Activated CD4-positive, alpha-beta T cell treated with anti-CD3 and anti-CD28 coated beads, Interleukin-2, amount 50 U/mL, for 24 hours (primary cell): ENCODE measurements at regions not wholly inside any gene's neighbourhood (a gene's known extent, or its start where the extent isn't known, plus 50 kb on each side); places are given as distances from the start of the nearest gene placed in this dataset.
"Not testable (repeated sequence)": the region's sequence is repeated elsewhere in the genome, so short reads cannot be mapped to it uniquely, and the experiment has no call there.

ENCODE experiments used
- DNase-seq, 2 donors: peaks; one replicate each; pipeline ENCODE4 v3.0.0-alpha.2; 2020; ENCODE audit warnings: low read depth in 1 of 2, low spot score in 1 of 2

GRCh38 chr1:30083800-30084464 is 639.5 kb downstream of the MATN1 start:
- no peak for DNase-seq

GRCh38 chr1:30081379-30082102 is 641.8 kb downstream of the MATN1 start:
- DNase-seq = no peak

DNA sequence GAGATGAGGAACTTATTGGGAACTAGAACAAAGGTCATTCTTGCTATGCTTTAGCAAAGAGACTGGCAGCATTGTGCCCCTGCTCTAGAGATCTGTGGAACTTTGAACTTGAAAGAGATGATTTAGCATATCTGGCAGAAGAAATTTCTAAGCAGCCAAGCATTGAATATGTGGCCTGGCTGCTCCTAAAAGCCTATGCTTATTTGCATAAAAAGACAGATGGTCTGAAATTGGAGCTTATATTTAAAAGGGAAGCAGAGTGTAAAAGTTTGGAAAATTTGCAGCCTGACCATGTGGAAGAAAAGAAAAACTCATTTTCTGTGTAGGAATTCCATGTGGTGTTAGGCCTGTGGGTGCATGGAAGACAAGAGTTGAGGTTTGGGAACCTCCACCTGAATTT is 647.5 kb downstream of the MATN1 start:
- DNase-seq = not testable (repeated sequence)

- DNase-seq = no peak
Measured at GRCh38 chr1:30068787-30069472, 654.5 kb downstream of the MATN1 start.

DNA sequence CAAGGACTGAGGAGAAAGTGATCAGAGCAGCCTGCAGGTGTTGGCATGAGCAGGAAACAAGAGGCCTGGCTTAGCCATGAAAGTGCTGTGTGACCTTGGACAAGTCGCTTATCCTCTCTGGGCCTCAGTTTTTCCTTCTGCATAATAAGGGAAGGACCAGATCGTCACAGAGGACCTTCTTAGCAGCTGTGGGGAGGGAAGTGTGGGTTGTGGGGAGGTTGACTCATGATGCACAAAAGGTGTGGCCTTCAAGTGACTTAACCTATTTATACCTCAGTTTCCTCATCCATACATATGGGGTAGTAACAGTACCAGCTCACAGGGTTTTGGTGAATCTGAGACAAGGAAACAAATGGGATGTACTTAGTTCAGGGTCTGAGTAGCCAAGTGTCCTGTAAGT is 658.8 kb downstream of the MATN1 start:
- DNase-seq = no peak

DNA sequence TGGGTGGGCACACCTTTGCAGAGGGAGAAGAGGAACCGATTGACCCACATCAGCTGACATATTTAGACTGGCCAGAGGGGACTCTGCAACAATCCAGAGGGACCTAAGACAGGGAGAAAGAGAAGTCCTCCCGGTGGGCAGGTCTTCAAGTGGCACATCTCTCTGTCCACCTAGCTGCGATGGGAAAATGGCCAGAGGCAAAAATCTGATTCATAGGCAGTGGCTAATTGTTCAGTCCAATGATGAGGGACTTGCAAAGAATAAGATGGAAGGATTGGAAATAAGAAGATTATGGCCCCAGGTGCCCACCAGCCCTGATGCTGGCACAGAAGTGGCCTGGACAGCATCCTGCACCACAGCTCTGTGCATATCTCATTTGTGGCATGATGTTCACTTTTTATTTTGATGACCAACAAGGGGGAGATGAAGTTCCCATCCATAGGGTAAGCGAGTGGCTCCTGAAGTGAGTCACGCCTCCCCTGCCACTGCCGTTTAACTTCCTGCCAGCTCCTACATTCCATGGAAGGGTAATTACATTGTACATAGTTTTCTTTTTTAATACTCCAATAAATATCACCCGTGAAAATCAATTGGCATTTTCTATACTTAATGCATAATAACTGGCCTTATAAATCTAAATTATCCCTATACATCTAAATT is 659.6 kb downstream of the MATN1 start:
- DNase-seq = no peak

- no peak for DNase-seq
Measured at GRCh38 chr1:30061292-30062220, 661.8 kb downstream of the MATN1 start.

- no peak for DNase-seq
Measured at GRCh38 chr1:30060738-30061137, 662.6 kb downstream of the MATN1 start.

- DNase-seq = no peak
Measured at GRCh38 chr1:30058970-30059369, 664.4 kb downstream of the MATN1 start.

DNA sequence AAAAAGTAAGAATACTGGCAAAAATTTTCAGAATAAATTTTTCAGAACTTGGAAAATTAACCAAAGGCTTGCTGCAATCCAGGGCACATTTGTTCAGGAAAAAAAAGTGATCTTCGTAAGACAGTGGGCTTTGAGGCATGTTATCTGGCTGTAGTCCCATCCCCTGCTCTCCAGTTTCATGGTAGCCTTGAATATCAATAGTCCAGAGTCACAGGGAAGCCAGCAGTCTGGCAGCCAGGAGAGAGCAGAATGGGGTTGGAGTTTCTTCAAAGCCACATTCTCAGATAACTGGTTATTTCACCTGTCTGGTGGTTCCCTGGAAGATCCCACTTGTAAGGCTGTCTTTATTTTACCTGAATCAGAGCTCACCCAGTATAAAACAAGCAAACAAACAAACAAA is 669.3 kb downstream of the MATN1 start:
- DNase-seq = no peak

DNA sequence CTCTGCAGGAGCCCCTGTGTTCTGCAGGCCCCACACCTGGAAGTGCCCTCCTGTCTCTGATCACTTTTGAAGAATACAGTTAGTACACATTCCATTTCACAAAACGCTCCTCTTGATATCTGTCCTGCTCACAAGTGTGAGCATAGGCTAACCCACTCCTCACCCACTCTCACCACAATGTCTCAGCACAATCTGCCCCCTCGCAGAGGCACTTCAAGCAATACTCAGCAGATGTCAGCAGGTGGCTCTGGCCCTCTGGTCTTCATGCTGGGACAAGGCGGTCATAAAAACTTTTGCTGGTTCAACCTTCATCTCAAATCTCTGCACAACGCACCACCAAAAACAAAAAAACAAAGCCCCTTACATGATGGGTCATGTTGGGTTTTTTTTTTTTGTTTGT is 671.2 kb downstream of the MATN1 start:
- no peak for DNase-seq

- no peak for DNase-seq
Measured at GRCh38 chr1:30051777-30052176, 671.6 kb downstream of the MATN1 start.

GRCh38 chr1:30049748-30050296 is 673.6 kb downstream of the MATN1 start:
- no peak for DNase-seq

DNA sequence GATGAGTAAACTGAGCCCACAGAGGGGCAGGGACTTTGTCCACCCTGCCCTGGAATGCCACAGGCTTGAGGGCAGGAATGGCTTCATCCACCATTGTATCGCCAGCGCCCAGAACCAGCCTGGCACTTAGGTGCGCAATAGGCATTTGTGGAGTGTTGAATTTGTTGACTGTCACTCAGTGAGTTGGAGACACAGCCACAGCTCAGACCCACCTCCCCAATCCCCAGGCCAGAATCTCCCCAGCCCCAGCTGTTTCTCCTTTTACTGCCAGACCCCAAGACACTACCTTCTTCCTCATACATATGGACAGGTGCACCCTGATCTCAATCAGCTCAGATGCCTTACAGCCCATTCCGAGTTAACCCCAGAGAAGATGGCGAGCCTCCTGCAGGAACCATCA is 674.5 kb downstream of the MATN1 start:
- DNase-seq = no peak

- DNase-seq = no peak
Measured at GRCh38 chr1:30047576-30047975, 675.8 kb downstream of the MATN1 start.

- DNase-seq = no peak
Measured at GRCh38 chr1:30046751-30047150, 676.6 kb downstream of the MATN1 start.

DNA sequence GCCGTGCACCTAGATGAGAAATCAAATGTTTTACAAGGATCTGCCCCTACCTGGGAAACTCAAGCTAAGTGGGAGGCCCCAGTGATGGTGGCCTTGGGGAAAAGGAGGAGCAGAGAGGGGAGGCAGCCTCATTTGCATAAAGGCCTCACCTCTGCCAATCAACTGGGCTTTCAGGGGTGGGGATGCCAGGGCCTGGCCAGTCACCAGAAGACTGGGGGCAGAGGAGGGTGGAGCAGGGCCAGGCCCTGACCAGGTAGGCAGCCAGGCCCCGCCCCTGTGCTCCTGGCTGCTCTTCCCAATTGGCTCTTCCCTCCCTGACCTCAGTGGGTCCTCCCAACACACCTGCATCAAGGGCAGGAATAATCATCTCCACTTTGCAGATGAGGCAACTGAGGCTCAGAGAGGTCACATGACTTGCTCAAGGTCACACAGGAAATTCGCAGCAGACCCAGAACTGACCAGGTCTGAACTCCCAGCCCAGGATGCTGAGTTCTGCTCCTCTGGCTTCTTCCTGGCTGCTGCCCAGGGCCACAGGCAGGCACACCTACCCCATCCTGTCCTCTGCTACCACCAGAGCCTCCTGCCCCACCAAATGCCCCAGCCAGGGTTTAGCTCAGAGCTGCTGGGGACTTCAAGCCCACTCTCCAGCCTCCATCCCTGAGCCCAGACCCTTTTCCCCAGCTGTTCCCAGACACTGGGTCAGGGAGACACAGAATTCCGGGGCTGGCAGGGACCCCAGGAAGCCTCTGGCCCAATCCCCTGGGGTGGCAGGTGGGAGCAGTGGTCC is 677.9 kb downstream of the MATN1 start:
- DNase-seq = no peak

DNA sequence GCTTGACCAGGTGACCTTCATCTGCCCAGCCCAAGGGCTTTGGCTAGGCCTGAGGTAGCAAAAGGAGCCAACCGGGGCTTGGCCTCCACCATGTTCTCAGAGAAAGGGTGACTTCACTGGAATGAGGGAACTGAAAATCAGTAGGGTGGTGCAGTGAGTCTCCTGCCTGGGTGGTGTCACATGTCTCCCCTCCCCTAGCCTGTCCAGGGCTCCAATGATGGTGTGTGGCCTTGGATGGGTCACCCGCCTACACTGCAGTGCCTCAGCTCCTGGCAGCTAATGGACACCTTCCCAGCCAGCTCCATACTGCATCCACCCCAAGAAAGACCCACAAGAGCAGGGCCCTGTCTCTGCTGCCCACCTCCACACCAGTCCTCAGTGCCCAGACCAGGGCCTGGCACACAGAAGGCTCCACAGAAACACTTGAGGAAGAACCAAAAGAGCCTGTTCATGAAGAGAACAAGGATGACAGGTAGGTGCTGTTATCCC is 678.7 kb downstream of the MATN1 start:
- no peak for DNase-seq

- DNase-seq = no peak
Measured at GRCh38 chr1:30043731-30044408, 679.5 kb downstream of the MATN1 start.
